NCI-H345 (cell line): ENCODE measurements at regions not wholly inside any gene's neighbourhood (a gene's known extent, or its start where the extent isn't known, plus 50 kb on each side); places are given as distances from the start of the nearest gene placed in this dataset.

Experiments used
- DNase-seq: peaks from one replicate; lab custom pipeline; 2025; lab: John Stamatoyannopoulos, UW

DNA sequence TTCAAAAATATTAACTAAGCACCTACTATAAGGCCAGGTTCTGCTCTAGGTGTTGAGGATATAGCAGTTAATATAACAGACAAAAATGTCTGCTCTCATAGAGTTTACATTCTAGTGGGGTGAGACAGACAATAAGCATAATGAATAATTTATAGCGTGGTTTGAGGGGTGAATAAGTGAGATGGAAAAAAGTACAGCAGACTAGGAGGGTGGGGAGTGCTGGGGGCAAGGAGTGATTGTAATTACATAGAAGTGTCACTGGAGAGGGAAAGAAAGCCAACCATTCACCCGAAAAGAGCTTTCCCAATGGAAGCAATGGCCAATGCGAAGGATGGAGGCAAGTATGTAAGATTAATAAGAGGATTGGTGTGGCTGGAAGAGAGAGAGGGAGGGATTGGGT is 552.9 kb upstream of the KCNMB2 start:
- no peak for DNase-seq

DNA sequence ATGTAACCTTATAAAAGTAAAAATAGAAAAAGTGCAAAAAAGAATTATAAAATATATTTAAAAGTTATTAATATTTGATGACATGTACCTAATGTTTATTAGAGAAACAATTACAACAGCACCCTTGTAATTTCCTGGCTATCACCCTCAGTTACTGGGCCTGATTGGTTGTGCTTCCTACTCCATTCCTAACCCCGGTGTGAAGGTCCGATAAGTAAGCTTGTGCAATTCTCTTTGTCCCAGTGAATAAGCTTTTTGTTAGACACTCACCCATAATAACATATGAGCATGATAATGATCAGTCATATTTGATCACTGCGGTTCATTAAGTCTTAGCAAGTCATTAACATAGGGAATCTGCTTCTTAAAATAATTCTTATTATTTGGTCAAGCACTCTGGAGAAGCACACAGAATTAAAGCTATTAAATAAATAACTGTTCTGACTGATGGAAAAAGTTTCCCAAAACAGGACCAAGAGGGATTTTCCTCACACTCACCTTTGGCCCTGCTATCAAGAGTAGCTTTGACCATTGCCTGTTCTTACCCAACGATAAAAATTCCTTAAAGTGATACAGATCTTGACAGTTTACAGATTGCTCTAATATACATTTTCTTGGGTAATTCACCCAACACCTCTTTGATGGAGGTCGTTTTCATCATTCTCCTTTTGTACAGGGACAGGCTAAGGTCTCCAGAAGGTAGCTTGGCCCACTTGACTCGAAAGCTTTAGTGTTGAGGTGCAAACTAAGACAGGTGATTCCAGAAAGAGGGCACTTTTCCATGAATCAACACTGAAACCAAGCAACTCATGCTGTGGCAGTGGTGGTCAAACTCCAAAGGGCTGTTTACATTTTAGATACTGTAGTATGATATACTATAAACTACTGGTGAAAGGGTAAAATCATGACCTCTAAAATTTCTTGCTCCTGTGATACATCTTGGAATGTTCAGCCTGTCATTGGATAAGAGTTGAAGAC is 543.0 kb upstream of the KCNMB2 start:
- DNase-seq, result no peak

- no peak for DNase-seq
Measured at GRCh38 chr3:177994976-177995375, 541.3 kb upstream of the KCNMB2 start.

DNA sequence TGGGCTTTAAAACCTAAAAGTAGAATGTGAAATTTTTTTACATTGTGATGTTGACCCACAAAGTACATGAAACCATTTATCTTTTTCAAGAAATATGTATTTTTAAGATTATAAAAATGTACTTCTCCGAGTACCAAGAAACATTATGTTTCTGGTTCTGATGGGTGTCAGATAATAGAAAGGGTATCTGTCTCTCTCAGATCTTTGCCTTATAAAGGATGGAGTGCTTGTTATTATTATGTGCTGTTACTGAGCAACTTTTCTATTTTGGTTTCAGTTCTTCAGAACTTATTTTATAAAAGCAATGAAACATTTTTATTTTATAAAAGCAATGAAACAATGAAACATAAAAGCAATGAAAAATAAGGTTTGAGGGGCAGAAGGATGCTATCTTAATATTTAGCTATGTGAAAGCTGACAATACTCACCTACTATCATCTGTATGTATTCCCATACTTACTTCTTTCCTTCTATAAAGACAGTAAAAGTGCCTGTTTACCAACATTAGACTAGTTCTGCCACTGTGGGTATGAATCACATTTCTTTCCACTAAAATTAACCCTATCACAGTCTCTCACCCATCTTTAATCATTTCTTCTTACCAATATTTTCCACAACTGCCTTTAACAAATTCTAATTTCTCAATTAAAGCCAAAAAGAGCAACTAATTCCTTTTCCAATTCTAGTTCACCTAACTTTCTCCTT is 540.7 kb upstream of the KCNMB2 start:
- DNase-seq, result no peak

- no peak for DNase-seq
Measured at GRCh38 chr3:178001670-178002101, 534.5 kb upstream of the KCNMB2 start.

GRCh38 chr3:178002113-178002512 is 534.1 kb upstream of the KCNMB2 start:
- DNase-seq, result no peak

DNA sequence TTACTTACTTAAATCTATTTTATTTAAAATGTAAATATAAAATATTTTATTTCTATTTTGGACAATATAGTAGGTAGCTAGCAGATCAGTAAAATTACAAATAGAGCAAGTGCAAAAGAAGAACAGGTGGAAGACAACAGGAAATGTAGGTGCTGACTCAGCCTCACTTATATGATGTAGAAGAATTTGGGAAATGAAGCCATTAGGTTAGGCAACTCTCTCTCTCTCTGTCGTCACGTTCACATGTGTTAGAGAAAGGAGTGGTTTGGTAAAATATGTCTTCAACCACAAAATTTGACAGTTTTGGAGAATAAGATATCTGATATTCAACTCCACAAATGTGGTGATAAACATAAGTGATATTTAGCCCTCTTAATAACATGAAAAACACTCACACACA is 532.5 kb upstream of the KCNMB2 start:
- no peak for DNase-seq

DNA sequence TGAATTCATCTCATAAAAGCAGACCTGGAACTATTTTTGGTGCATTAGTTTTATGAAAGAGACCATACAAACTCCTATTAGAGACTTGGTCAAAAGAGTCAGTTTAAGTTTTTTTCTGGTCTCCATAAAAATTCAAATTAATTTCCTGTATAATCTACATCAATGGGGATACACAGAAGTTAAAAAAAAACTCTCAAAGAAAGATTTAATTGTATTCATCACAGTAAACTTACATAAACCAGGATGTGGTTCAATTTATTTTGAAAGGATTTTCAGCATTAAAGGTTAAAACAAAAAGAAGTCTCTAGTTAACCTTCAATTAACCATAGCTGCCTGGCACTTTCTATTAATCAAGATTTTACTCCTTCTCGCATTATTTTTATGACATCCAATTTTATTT is 530.3 kb upstream of the KCNMB2 start:
- no peak for DNase-seq

DNA sequence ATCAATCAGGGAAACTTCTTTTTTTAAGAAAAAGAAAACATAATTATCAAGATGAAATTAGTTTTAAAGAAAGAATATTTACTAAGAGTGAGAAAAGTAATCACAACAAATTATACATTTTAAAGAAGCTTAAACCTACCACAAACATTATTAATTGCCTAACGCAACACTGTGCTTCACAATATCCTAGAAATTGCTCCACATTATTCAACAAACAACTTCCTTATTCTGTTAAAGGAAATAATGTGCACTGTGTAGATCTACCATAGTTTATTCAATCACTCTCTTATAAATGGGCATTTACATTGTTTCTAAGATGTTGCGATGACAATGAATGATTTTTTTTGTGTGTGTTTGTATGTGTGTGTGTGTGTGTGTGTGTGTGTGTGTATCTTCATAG is 525.9 kb upstream of the KCNMB2 start:
- no peak for DNase-seq

GRCh38 chr3:178019645-178020044 is 516.6 kb upstream of the KCNMB2 start:
- DNase-seq, result no peak

- no peak for DNase-seq
Measured at GRCh38 chr3:178022599-178022998, 513.6 kb upstream of the KCNMB2 start.

- DNase-seq, result no peak
Measured at GRCh38 chr3:178028933-178029332, 507.3 kb upstream of the KCNMB2 start.

- DNase-seq, result no peak
Measured at GRCh38 chr3:178036451-178037144, 499.6 kb upstream of the KCNMB2 start.

GRCh38 chr3:178041931-178042330 is 494.3 kb upstream of the KCNMB2 start:
- DNase-seq, result no peak

DNA sequence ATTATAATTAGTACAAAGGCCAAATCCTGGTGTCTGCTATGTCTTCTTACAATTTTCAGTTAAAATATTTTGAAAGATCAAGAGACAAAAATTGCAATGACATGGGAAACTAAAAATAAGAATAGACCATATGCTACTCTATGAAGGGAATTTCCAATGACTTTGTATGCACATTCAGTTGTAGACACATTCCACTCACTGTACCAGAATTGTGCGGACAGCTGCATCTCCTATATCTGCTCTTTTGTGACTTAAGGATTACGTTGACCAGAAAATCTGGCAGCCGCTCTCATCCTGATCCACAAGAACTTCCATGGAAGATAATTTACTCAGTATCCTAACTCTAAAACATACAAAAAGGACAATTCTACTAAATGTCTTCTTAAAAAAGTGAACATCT is 493.9 kb upstream of the KCNMB2 start:
- no peak for DNase-seq

- DNase-seq, result no peak
Measured at GRCh38 chr3:178043084-178043483, 493.2 kb upstream of the KCNMB2 start.

DNA sequence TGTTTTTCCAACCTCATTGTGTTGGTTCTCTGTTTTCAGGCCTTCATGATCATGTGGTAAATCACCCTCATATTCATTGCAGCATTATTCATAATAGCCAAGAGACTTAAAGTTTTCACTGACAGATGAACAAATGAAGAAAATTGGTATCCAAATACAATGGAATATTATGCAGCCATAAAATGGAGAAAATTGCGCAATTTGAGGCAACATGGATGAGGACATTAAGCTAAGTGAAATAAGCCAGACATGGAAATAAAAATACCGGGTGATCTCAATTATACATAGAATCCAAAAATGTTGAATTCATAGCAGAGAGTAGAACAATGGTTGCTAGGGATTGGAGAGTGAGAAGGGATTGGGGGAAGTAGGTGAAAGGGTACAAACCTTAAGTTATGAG is 491.9 kb upstream of the KCNMB2 start:
- DNase-seq, result no peak

GRCh38 chr3:178047496-178047895 is 488.7 kb upstream of the KCNMB2 start:
- DNase-seq, result no peak

DNA sequence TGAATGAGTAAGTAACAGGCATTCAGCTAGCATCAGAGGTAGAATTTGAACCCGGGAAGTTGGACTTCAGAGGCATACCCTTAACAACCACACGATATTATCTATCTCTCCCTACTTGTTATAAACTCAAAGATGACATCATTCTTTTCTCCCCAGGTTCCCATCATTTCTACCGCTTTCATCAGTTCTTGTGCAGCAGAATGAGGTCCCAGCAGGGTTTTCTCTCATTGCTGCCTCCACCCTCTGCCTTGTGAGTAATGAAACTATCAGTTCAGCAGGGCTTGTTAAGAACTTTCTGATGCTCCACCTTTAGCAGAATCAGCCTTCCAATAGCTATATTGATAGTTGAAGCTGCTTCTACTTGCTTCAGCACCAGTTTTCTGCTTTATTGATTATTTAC is 487.5 kb upstream of the KCNMB2 start:
- DNase-seq, result no peak

GRCh38 chr3:178054471-178054870 is 481.8 kb upstream of the KCNMB2 start:
- no peak for DNase-seq

DNA sequence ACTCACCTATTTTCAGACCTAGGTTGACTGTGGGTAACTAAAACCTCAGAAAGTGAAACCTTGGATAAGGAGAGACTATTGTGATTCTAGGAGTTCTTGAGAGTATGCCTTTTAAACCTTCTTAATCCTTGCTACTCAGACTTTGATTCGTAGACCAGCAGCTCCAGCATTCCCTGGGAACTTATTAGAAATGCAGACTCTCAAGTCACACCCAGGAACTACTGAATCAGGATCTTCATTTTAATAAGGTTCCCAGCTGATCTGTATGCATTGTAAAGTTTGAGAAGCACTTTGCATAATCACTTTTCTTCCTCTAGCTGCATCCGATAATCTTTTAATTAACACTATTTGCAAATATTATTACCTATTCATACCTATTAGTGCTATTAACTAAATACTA is 480.3 kb upstream of the KCNMB2 start:
- DNase-seq, result no peak

DNA sequence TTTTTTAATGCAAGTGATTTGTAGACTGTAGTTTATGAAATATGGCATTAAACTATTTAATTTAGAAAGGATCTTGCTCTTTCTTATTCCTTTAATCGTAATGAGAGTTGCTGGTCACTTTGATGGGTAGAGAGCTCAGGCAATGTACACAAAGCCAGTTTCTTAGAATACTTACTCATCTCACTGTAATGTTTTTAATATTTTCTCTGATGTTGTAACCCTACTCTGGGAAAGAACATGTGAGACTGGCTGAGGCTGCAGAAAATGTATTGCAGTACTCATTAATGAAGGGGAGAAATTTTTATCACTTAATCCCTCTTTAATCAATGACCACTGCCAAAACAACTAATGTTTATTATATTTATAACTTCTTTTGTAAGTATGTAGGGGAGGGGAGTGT is 479.4 kb upstream of the KCNMB2 start:
- no peak for DNase-seq

GRCh38 chr3:178058629-178059028 is 477.6 kb upstream of the KCNMB2 start:
- DNase-seq, result no peak
